Astrocyte of the spinal cord (primary cell): ENCODE measurements at regions not wholly inside any gene's neighbourhood (a gene's known extent, or its start where the extent isn't known, plus 50 kb on each side); places are given as distances from the start of the nearest gene placed in this dataset.
A peak's percentile ranks its signal among the peaks of the same experiment; 100 is the strongest.

Experiments
- DNase-seq: peaks from one replicate; pipeline ENCODE4 v3.0.0; 2011; ENCODE audit warnings: low read depth, low spot score
- H3K4me3 ChIP-seq: 2 replicates; pipeline ENCODE4 v1.5.1; 2011; ENCODE audit warnings: low read depth, mild to moderate bottlenecking, low read length, moderate library complexity
- in situ Hi-C: cut with HindIII; loops from 2 replicates; pipeline ENCODE4 v1.10.0; 2017; ENCODE audit warnings: low sequenced_read_pairs
- TF ChIP-seq, protein P1 (sequence below): IDR thresholded peaks from 2 replicates; pipeline ENCODE4 v1.5.1; 2012; ENCODE audit warnings: low read depth, mild to moderate bottlenecking, low read length, inconsistent platforms

DNA sequence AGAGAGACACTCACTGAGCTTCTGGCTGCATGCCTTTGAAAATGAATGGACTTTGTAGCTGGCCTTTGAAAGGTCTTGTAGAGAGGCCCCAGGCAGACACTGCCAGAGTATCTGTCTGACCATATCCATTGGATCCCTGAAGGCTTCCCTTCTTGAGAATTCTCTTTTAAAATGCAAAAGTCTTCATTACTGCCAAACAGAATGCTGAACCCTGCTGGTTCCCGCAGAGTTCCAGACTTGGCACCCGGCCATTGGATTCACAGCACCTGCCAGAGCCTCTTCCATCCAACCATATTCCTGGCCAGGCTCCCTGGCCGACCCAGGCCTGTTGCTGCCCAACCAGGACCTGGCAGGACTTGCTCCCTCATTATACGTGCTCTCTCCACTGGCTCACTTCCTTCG lies 182.5 kb downstream of the GXYLT1 start:
- no peak overlapping the region for H3K4me3 ChIP-seq
- DNase-seq, result peak; percentile 13
- in situ Hi-C loops, result no loop called here
- TF ChIP-seq, protein P1, sequence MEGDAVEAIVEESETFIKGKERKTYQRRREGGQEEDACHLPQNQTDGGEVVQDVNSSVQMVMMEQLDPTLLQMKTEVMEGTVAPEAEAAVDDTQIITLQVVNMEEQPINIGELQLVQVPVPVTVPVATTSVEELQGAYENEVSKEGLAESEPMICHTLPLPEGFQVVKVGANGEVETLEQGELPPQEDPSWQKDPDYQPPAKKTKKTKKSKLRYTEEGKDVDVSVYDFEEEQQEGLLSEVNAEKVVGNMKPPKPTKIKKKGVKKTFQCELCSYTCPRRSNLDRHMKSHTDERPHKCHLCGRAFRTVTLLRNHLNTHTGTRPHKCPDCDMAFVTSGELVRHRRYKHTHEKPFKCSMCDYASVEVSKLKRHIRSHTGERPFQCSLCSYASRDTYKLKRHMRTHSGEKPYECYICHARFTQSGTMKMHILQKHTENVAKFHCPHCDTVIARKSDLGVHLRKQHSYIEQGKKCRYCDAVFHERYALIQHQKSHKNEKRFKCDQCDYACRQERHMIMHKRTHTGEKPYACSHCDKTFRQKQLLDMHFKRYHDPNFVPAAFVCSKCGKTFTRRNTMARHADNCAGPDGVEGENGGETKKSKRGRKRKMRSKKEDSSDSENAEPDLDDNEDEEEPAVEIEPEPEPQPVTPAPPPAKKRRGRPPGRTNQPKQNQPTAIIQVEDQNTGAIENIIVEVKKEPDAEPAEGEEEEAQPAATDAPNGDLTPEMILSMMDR, result no peak

DNA sequence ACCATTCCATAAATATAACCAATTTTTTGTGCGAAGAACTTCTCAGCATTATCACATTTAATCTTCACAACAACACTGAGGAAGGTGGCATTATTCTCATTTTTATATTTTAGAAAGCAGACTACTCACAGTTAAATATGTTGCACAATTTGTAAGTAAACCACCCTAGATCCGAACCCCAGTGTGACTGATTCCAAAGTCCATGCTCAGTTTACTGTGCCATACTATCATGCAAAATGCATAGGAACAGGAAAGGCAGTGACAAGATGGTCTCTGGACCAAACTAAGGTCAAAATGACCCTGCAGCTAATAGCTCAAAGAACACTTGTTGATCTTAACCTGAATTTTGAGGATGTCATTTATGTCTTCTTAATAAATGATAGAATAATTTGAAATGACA lies 185.4 kb downstream of the GXYLT1 start:
- TF ChIP-seq, protein P1, result no peak
- H3K4me3 ChIP-seq, result no peak overlapping the region
- DNase-seq, result no peak
- in situ Hi-C loops, result no loop called here

DNA sequence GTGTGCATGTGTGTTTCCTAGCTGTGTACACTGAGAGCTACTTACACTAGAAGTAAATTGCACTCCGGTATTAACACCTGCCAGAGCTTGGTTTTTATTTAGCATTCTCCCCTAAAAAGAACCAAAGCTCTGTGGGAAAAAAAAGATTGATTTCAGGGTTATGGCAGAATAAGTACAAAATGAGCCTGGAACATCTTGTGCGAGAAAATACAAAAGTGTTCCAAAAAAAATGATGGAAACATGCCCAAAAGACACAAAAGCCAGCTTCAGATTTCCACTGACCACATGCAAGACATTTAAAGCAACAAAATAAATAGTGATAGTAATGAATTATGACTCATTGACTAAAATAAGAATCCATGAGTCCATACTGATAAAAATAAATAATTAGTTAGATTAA lies 188.3 kb downstream of the GXYLT1 start:
- in situ Hi-C loops, result no loop called here
- TF ChIP-seq, protein P1, result no peak

DNA sequence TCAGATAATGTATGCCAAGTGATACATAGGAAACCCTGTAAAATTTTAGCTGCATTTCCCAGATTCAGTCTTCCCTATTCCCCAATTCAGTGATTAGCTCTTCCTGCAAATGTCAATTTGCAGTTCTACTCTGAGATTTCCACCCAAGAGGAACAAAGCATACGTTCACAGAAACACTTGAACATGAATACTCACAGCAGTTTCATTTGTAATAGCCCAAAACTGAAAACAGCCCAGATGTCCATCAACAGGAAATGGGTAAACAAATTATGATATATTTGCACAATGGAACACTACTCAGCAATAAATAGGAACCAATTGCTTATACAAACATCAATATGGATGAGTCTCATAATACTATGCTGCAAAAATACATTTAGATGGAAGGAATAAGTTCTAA lies 194.2 kb downstream of the GXYLT1 start:
- in situ Hi-C loops, result no loop called here
- TF ChIP-seq, protein P1, result no peak
- H3K4me3 ChIP-seq, result no peak overlapping the region
- DNase-seq, result no peak

More for the DNA sequence above, 188.3 kb downstream of the GXYLT1 start:
- peak; percentile 33 for DNase-seq
- no peak overlapping the region for H3K4me3 ChIP-seq

DNA sequence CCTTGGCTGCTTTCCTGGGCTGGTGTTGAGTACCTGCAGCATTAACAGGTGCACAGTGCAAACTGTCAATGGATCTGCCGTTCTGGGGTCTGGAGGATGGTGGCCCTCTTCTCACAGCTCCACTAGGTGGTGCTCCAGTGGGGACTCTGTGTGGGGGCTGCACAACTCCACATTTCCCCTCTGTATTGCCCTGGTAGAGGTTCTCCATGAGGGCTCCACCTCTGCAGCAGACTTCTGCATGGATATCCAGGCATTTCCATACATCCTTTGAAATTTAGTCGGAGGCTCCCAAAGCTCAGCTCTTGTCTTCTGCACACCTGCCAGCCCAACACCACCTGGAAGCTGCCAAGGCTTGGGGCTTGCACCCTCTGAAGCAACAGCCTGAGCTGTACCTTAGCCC lies 198.6 kb downstream of the GXYLT1 start:
- in situ Hi-C loops, result no loop called here
- TF ChIP-seq, protein P1, result no peak
- DNase-seq, result no peak
- H3K4me3 ChIP-seq, result no peak overlapping the region

DNA sequence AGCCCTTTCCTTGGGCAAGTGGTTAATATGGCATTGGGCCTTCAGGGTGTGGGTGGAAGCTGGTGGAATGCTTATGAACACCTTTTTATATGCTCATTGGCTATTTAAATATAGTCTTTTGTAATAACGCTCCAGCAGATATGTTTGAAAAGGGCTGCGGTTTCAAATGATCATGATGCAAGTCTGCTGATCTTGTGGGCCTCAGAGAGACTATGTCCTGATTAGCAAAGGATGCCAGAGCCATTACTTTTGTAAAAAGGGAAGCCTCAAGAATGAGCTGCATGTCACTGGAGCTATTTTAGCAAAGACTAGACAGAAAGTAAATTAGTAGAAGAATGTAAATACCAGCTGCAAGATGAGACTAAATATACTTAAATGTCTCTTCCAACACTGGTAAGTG lies 200.5 kb downstream of the GXYLT1 start:
- in situ Hi-C loops, result no loop called here
- no peak overlapping the region for H3K4me3 ChIP-seq

More for the DNA sequence above, 200.5 kb downstream of the GXYLT1 start:
- TF ChIP-seq, protein P1, result no peak
- DNase-seq, result no peak
